HFFc6 (cell line): ENCODE measurements at regions not wholly inside any gene's neighbourhood (a gene's known extent, or its start where the extent isn't known, plus 50 kb on each side); places are given as distances from the start of the nearest gene placed in this dataset.
A peak's percentile ranks its signal among the peaks of the same experiment; 100 is the strongest.

ENCODE experiments used
- DNase-seq: peaks from one replicate; pipeline ENCODE4 v3.0.0-alpha.2; 2018
- H3K27ac Mint-ChIP-seq: 2 replicates; pipeline ENCODE4 v1.8.0; 2020; ENCODE audit warnings: mild to moderate bottlenecking, mixed read lengths
- H3K27me3 Mint-ChIP-seq: 2 replicates; pipeline ENCODE4 v1.8.0; 2021; ENCODE audit warnings: mild to moderate bottlenecking, moderate library complexity, mixed read lengths; ENCODE audit not compliant: insufficient read depth
- H3K36me3 Mint-ChIP-seq: 2 replicates; pipeline ENCODE4 v1.8.0; 2021; ENCODE audit warnings: low read depth, mixed read lengths
- H3K4me1 Mint-ChIP-seq: 2 replicates; pipeline ENCODE4 v1.8.0; 2020; ENCODE audit warnings: low read depth, mixed read lengths
- H3K4me3 Mint-ChIP-seq: 2 replicates; pipeline ENCODE4 v1.8.0; 2020; ENCODE audit warnings: mild to moderate bottlenecking, moderate library complexity, mixed read lengths
- H3K9me3 Mint-ChIP-seq: 2 replicates; pipeline ENCODE4 v1.8.0; 2020; ENCODE audit warnings: mild to moderate bottlenecking, mixed read lengths
- TF ChIP-seq, protein P1 (sequence below): fragments of 200-600 bp; sonication (generic); IDR thresholded peaks from 2 replicates; pipeline ENCODE4 v1.5.0; 2021; ENCODE audit warnings: antibody characterized with exemption, mild to moderate bottlenecking

GRCh38 chr1:237972186-237972585 is 81.5 kb upstream of the ZP4 start:
- no peak for DNase-seq
- TF ChIP-seq, protein P1, sequence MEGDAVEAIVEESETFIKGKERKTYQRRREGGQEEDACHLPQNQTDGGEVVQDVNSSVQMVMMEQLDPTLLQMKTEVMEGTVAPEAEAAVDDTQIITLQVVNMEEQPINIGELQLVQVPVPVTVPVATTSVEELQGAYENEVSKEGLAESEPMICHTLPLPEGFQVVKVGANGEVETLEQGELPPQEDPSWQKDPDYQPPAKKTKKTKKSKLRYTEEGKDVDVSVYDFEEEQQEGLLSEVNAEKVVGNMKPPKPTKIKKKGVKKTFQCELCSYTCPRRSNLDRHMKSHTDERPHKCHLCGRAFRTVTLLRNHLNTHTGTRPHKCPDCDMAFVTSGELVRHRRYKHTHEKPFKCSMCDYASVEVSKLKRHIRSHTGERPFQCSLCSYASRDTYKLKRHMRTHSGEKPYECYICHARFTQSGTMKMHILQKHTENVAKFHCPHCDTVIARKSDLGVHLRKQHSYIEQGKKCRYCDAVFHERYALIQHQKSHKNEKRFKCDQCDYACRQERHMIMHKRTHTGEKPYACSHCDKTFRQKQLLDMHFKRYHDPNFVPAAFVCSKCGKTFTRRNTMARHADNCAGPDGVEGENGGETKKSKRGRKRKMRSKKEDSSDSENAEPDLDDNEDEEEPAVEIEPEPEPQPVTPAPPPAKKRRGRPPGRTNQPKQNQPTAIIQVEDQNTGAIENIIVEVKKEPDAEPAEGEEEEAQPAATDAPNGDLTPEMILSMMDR = no peak
- no peak overlapping the region for H3K4me3 Mint-ChIP-seq
- no peaks in the 10 kb centered on the region for H3K36me3 Mint-ChIP-seq
- H3K27ac Mint-ChIP-seq = no peak overlapping the region
- no peaks in the 10 kb centered on the region for H3K4me1 Mint-ChIP-seq
- H3K27me3 Mint-ChIP-seq = no peaks in the 10 kb centered on the region
- H3K9me3 Mint-ChIP-seq = peaks cover 10% of the 10 kb centered on the region

GRCh38 chr1:237962985-237963384 is 72.3 kb upstream of the ZP4 start:
- no peaks in the 10 kb centered on the region for H3K36me3 Mint-ChIP-seq
- no peaks in the 10 kb centered on the region; the same call in 1 of the 2 replicates for H3K4me1 Mint-ChIP-seq
- peaks cover 12% of the 10 kb centered on the region for H3K9me3 Mint-ChIP-seq
- TF ChIP-seq, protein P1 = no peak
- H3K27me3 Mint-ChIP-seq = no peaks in the 10 kb centered on the region
- DNase-seq = no peak
- H3K27ac Mint-ChIP-seq = no peak overlapping the region
- no peak overlapping the region for H3K4me3 Mint-ChIP-seq

GRCh38 chr1:237961754-237962153 is 71.0 kb upstream of the ZP4 start:
- Mint-ChIP-seq H3K36me3 (no peaks in the 10 kb centered on the region; the same call in 1 of the 2 replicates), H3K9me3 (peaks cover 6% of the 10 kb centered on the region), H3K27me3 (no peaks in the 10 kb centered on the region), H3K4me3 (no peak overlapping the region), H3K4me1 (no peaks in the 10 kb centered on the region; the same call in 1 of the 2 replicates), H3K27ac (no peak overlapping the region)
- no peak for DNase-seq
- TF ChIP-seq, protein P1 = no peak

DNA sequence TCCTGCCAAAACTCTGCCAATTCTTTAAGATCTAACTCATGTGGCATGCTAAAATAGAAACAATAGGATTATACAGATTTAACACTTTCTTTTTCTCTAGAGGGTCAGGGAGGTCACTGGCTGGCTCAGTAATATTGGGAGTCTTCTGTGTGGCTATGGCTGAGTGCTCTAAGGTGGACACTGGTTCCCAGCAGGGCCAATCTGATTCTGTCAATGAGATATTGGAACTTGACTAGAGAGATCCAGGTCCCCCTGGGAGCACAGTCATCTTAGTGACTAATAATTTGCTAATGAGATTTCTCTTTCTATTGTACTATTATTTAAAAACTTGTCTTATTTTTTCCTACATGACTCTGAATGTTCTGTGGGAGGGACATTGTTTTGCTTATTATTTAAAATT is 69.1 kb upstream of the ZP4 start:
- no peak overlapping the region for H3K4me3 Mint-ChIP-seq

DNA sequence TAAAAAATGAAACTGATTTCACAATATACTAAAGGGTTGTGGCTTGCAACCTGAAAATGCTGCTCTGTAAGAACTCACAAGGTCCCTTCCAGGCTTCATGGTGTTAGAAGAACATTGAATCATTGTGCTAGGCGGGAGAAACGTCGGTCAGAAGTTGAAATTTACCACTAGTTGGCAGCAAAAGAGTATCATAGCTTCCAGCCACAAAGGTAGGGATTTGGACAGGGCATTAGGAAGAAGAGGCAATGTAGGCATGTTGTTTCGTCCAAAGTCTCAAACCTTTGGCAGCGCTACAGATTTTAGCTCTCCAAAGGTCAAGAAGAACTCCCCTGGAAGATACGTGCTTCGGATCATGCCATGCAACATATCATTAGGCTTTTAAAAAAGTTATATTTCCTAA is 62.5 kb upstream of the ZP4 start:
- Mint-ChIP-seq H3K27ac (no peak overlapping the region), H3K4me3 (no peak overlapping the region)

More for the DNA sequence above, 69.1 kb upstream of the ZP4 start:
- H3K4me1 Mint-ChIP-seq = no peaks in the 10 kb centered on the region; the same call in 1 of the 2 replicates
- H3K27ac Mint-ChIP-seq = no peak overlapping the region
- H3K36me3 Mint-ChIP-seq = no peaks in the 10 kb centered on the region; the same call in 1 of the 2 replicates
- no peak for DNase-seq
- H3K27me3 Mint-ChIP-seq = no peaks in the 10 kb centered on the region
- TF ChIP-seq, protein P1 = no peak
- peaks cover 6% of the 10 kb centered on the region for H3K9me3 Mint-ChIP-seq

More for the DNA sequence above, 62.5 kb upstream of the ZP4 start:
- peak; percentile 6 for DNase-seq
- Mint-ChIP-seq H3K9me3 (no peaks in the 10 kb centered on the region), H3K36me3 (no peaks in the 10 kb centered on the region; the same call in 1 of the 2 replicates), H3K4me1 (no peaks in the 10 kb centered on the region), H3K27me3 (no peaks in the 10 kb centered on the region)
- TF ChIP-seq, protein P1 = peak; percentile 57
